GM18909 (cell line): ENCODE measurements at regions not wholly inside any gene's neighbourhood (a gene's known extent, or its start where the extent isn't known, plus 50 kb on each side); places are given as distances from the start of the nearest gene placed in this dataset.

ENCODE experiments used
- ATAC-seq: cut with Tn5 transposase; IDR thresholded peaks from one replicate; pipeline ENCODE4 v1.9.1; 2021; ENCODE audit warnings: mild to moderate bottlenecking; ENCODE audit not compliant: unreplicated experiment, poor library complexity

GRCh38 chr3:182592747-182593146 lies 200.6 kb upstream of the ATP11B start:
- no peak for ATAC-seq

GRCh38 chr3:182596676-182597410 lies 196.5 kb upstream of the ATP11B start:
- no peak for ATAC-seq

GRCh38 chr3:182597621-182598041 lies 195.7 kb upstream of the ATP11B start:
- ATAC-seq: no peak

GRCh38 chr3:182601597-182601996 lies 191.7 kb upstream of the ATP11B start:
- ATAC-seq: no peak

- no peak for ATAC-seq
Measured at GRCh38 chr3:182603501-182603900, 189.8 kb upstream of the ATP11B start.

- no peak for ATAC-seq
Measured at GRCh38 chr3:182605882-182606611, 187.3 kb upstream of the ATP11B start.

GRCh38 chr3:182606905-182607504 lies 186.3 kb upstream of the ATP11B start:
- ATAC-seq: no peak

GRCh38 chr3:182608832-182609231 lies 184.5 kb upstream of the ATP11B start:
- no peak for ATAC-seq

GRCh38 chr3:182609575-182610156 lies 183.6 kb upstream of the ATP11B start:
- no peak for ATAC-seq

- no peak for ATAC-seq
Measured at GRCh38 chr3:182612332-182612731, 181.0 kb upstream of the ATP11B start.

- no peak for ATAC-seq
Measured at GRCh38 chr3:182617500-182617899, 175.8 kb upstream of the ATP11B start.

GRCh38 chr3:182618085-182618732 lies 175.1 kb upstream of the ATP11B start:
- no peak for ATAC-seq

GRCh38 chr3:182618981-182619591 lies 174.2 kb upstream of the ATP11B start:
- no peak for ATAC-seq

- no peak for ATAC-seq
Measured at GRCh38 chr3:182620723-182621434, 172.4 kb upstream of the ATP11B start.

- no peak for ATAC-seq
Measured at GRCh38 chr3:182621435-182622240, 171.7 kb upstream of the ATP11B start.

- ATAC-seq: no peak
Measured at GRCh38 chr3:182622241-182622545, 171.1 kb upstream of the ATP11B start.

- no peak for ATAC-seq
Measured at GRCh38 chr3:182626484-182627467, 166.5 kb upstream of the ATP11B start.

GRCh38 chr3:182628531-182628930 lies 164.8 kb upstream of the ATP11B start:
- ATAC-seq: no peak
